OCI-LY3 (cell line): ENCODE measurements at regions not wholly inside any gene's neighbourhood (a gene's known extent, or its start where the extent isn't known, plus 50 kb on each side); places are given as distances from the start of the nearest gene placed in this dataset.

ENCODE experiments used
- H2AFZ ChIP-seq: fragments of 200-600, 300-600 bp; shearing (Covaris generic); 2 replicates; pipeline ENCODE4 v1.6.0; 2014; ENCODE audit warnings: antibody characterized with exemption, low read depth, low read length
- H3K27ac ChIP-seq: fragments of 200-600, 300-600 bp; sonication (generic); 2 replicates; pipeline ENCODE4 v1.5.1; 2014; ENCODE audit warnings: mild to moderate bottlenecking, low read length, moderate library complexity, mixed read lengths
- H3K27me3 ChIP-seq: fragments of 200-600, 300-600 bp; sonication (generic); 2 replicates; pipeline ENCODE4 v1.6.1; 2014; ENCODE audit warnings: low read depth, low read length, mixed read lengths
- H3K36me3 ChIP-seq: fragments of 200-600, 300-600 bp; sonication (generic); replicated peaks from 2 replicates; pipeline ENCODE3; 2014; ENCODE audit warnings: low read depth, low read length, mixed read lengths
- H3K4me1 ChIP-seq: fragments of 300-600, 200-600 bp; sonication (generic); 2 replicates; pipeline ENCODE4 v1.6.1; 2014; ENCODE audit warnings: low read length, mixed read lengths
- H3K4me2 ChIP-seq: fragments of 200-600, 300-600 bp; sonication (generic); 2 replicates; pipeline ENCODE4 v1.6.1; 2014; ENCODE audit warnings: low read length, mixed read lengths
- H3K4me3 ChIP-seq: fragments of 300-600, 200-600 bp; sonication (generic); 2 replicates; pipeline ENCODE4 v1.5.1; 2014; ENCODE audit warnings: antibody characterized with exemption, mild to moderate bottlenecking, low read length, moderate library complexity
- H3K79me2 ChIP-seq: fragments of 300-600, 200-600 bp; shearing (Covaris generic); 2 replicates; pipeline ENCODE4 v1.6.1; 2014; ENCODE audit warnings: mild to moderate bottlenecking, low read length, mixed read lengths
- H3K9ac ChIP-seq: fragments of 300-600, 200-600 bp; shearing (Covaris generic); 2 replicates; pipeline ENCODE4 v1.6.0; 2014; ENCODE audit warnings: mild to moderate bottlenecking, low read length, moderate library complexity
- H3K9me3 ChIP-seq: fragments of 200-600, 300-600 bp; shearing (Covaris generic); 2 replicates; pipeline ENCODE4 v1.6.1; 2014; ENCODE audit warnings: low read length, mixed read lengths; ENCODE audit not compliant: insufficient read depth
- H4K20me1 ChIP-seq: fragments of 200-600, 300-600 bp; sonication (generic); 2 replicates; pipeline ENCODE4 v1.6.1; 2016; ENCODE audit warnings: low read length, mixed read lengths; ENCODE audit not compliant: insufficient read depth
- EZH2phosphoT487 ChIP-seq: fragments of 200-600 bp; shearing (Covaris generic); IDR thresholded peaks from 2 replicates; pipeline ENCODE4 v1.6.1; 2018; ENCODE audit warnings: antibody characterized with exemption, mixed run types, low read depth
- TF ChIP-seq, protein P1 (sequence below): fragments of 200-600, 300-600 bp; sonication (generic); IDR thresholded peaks from 2 replicates; pipeline ENCODE4 v1.5.1; 2014; ENCODE audit warnings: antibody characterized with exemption, low read length, low read depth

DNA sequence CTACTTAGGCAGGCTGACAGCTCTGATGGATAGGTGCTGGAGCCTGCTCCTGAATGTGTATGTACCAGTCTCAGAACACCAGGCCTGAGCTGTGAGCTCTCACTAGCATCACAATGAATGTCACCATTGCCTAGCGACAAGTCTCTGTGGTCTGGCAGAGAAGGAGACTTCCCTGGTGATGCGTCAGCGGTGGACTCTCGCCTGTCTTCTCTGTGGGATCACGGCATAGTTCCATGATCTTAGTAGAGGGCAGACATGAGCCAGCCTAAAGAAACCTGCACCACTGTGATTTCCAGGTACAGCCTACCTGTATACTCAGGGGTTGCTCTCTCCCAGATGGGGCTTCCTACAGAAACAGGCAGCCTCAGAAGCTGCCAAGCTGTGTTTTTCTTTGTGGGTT is 699.2 kb upstream of the TSPY4 start:
- Histone ChIP-seq H3K27ac (no peak overlapping the region), H3K4me3 (no peak overlapping the region), H3K27me3 (no peaks in the 10 kb centered on the region), H2AFZ (no peak overlapping the region), H3K9me3 (no peaks in the 10 kb centered on the region), H4K20me1 (no peaks in the 10 kb centered on the region), H3K79me2 (no peaks in the 10 kb centered on the region), H3K36me3 (no peaks in the 10 kb centered on the region), H3K4me1 (no peaks in the 10 kb centered on the region), H3K4me2 (no peak overlapping the region), H3K9ac (no peak overlapping the region)
- TF ChIP-seq EZH2phosphoT487, result no peak
- TF ChIP-seq, protein P1, sequence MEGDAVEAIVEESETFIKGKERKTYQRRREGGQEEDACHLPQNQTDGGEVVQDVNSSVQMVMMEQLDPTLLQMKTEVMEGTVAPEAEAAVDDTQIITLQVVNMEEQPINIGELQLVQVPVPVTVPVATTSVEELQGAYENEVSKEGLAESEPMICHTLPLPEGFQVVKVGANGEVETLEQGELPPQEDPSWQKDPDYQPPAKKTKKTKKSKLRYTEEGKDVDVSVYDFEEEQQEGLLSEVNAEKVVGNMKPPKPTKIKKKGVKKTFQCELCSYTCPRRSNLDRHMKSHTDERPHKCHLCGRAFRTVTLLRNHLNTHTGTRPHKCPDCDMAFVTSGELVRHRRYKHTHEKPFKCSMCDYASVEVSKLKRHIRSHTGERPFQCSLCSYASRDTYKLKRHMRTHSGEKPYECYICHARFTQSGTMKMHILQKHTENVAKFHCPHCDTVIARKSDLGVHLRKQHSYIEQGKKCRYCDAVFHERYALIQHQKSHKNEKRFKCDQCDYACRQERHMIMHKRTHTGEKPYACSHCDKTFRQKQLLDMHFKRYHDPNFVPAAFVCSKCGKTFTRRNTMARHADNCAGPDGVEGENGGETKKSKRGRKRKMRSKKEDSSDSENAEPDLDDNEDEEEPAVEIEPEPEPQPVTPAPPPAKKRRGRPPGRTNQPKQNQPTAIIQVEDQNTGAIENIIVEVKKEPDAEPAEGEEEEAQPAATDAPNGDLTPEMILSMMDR, result no peak

DNA sequence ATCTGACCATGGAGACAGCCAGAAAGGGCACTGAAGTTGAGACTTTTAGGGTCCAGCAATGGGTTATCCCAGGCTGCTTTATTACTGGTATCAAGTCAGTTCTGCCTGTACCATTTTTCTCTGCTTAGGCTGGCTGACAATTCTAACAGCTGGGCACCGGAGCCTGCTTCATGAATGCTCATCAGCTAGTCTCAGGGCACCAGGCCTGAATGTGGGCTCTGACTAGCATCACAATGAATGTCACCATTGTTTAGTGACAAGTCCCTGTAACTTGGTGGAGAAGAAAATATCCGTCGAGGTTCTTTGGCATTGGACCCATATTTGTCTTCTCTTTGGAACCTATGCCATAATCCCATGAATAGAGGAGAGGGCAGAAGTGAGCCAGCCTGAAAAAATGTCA is 692.3 kb upstream of the TSPY4 start:
- Histone ChIP-seq H3K36me3 (no peaks in the 10 kb centered on the region), H4K20me1 (no peaks in the 10 kb centered on the region), H3K79me2 (no peaks in the 10 kb centered on the region), H3K4me1 (no peaks in the 10 kb centered on the region), H3K4me2 (no peak overlapping the region), H3K27me3 (no peaks in the 10 kb centered on the region), H3K27ac (no peak overlapping the region), H3K9me3 (no peaks in the 10 kb centered on the region), H3K4me3 (no peak overlapping the region), H3K9ac (no peak overlapping the region), H2AFZ (no peak overlapping the region)
- TF ChIP-seq, protein P1, result no peak
- no peak for TF ChIP-seq EZH2phosphoT487

DNA sequence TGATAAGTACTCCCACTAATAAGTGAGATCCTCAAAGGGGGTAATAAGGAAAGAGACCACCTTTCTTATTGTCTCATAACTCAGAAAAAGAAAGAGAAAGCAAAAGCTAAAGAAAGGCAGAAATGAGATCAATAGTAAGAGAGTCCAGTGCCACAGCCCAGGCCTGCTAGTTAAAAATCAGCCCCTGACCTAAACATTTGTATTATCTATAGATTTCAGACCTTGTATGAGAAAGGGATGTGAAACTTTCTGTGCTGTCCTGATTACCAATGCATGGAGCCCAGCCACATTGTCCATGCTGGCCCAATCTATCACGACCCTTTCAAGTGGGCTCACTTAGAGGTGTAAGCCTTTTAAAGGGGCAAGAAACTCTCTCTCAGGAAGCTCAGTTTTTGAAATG is 684.8 kb upstream of the TSPY4 start:
- no peaks in the 10 kb centered on the region for H3K27me3 ChIP-seq
- no peak overlapping the region for H3K27ac ChIP-seq
- no peaks in the 10 kb centered on the region for H4K20me1 ChIP-seq
- H3K4me3 ChIP-seq, result no peak overlapping the region
- no peak overlapping the region for H3K4me2 ChIP-seq
- no peaks in the 10 kb centered on the region for H3K36me3 ChIP-seq
- H3K79me2 ChIP-seq, result no peaks in the 10 kb centered on the region
- H3K9ac ChIP-seq, result no peak overlapping the region
- H3K9me3 ChIP-seq, result no peaks in the 10 kb centered on the region
- no peaks in the 10 kb centered on the region for H3K4me1 ChIP-seq
- no peak for TF ChIP-seq EZH2phosphoT487
- TF ChIP-seq, protein P1, result no peak
- no peak overlapping the region for H2AFZ ChIP-seq

DNA sequence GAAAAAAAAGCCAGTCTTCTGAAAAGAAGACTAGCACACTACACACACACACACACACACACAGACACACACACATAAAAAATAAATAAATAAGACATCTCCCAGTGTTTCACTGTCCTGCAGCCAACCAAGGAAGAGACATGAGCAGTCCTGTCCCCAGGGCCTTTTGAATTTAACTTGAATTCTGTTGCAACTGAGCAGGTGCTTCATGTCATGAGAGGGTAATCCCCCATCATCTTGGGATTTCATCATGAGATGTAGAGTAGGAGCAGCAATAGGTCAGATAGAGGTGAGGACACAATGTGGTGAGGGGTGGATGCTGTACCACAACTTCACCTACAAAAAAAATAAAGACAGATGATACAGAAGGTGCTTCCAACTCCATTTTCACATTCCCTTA is 682.2 kb upstream of the TSPY4 start:
- Histone ChIP-seq H3K4me1 (no peaks in the 10 kb centered on the region), H3K27ac (no peak overlapping the region), H4K20me1 (no peaks in the 10 kb centered on the region), H2AFZ (no peak overlapping the region), H3K27me3 (no peaks in the 10 kb centered on the region), H3K4me2 (no peak overlapping the region), H3K79me2 (no peaks in the 10 kb centered on the region), H3K9me3 (no peaks in the 10 kb centered on the region), H3K4me3 (no peak overlapping the region), H3K9ac (no peak overlapping the region), H3K36me3 (no peaks in the 10 kb centered on the region)
- TF ChIP-seq, protein P1, result no peak
- no peak for TF ChIP-seq EZH2phosphoT487
